ENCODE measurements at regions not wholly inside any gene's neighbourhood (a gene's known extent, or its start where the extent isn't known, plus 50 kb on each side); places are given as distances from the start of the nearest gene placed in this dataset.

DNA sequence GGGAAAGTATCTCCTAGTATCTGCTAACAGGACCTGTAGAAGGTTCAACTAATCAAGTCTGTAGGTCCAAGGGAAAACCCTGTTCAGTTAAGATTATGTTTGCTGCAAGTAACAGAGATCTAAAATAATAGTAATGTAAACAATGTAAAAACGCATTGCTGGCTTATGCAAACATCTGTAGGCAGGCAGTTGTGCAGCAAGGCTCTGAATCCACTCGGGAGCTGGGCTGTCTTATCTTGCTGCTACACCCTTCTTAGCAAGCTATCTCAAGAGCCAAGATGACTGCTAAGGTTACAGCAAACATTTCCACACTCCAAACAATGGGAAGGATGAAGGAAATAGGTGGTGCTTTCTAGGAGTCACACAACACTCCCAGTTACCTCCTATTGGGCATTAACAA is 397.3 kb upstream of the NRSN1 start:
- BruUV-seq (replicated peaks): no TSS peak

More for the DNA sequence above, 397.3 kb upstream of the NRSN1 start:
- Histone ChIP-seq H3K14ac (replicated peaks; ENCODE audit: low read depth, low read length) (no peak overlapping the region), H4K91ac (ENCODE audit: insufficient read depth, low read depth, low read length) (no peak overlapping the region), H3K9me1 (ENCODE audit: insufficient read depth, low read length) (no peaks in the 10 kb centered on the region), H4K20me1 (ENCODE audit: insufficient read depth, low read length) (no peaks in the 10 kb centered on the region), H4K5ac (ENCODE audit: low read depth, low read length) (no peak overlapping the region), H2AK9ac (replicated peaks; ENCODE audit: low read depth, low read length, poor library complexity) (no peak overlapping the region), H3K36me3 (ENCODE audit: control insufficient read depth, insufficient read depth, low read length) (no peaks in the 10 kb centered on the region), H3K27me3 (ENCODE audit: control insufficient read depth, insufficient read depth, low read length) (no peaks in the 10 kb centered on the region), H3K18ac (ENCODE audit: low read depth, low read length) (no peak overlapping the region), H3K9me3 (ENCODE audit: control insufficient read depth, insufficient read depth, low read length) (no peaks in the 10 kb centered on the region), H2BK5ac (ENCODE audit: low read depth, low read length, poor library complexity, severe bottlenecking) (no peak overlapping the region), H2AFZ (replicated peaks; ENCODE audit: low read length, poor library complexity) (no peak overlapping the region), H3K23ac (ENCODE audit: low read depth, low read length) (no peak overlapping the region), H2BK15ac (ENCODE audit: low read depth, low read length) (no peak overlapping the region), H3K4me2 (ENCODE audit: low read depth, low read length) (no peak overlapping the region), H3K4ac (ENCODE audit: low read depth, low read length) (no peak overlapping the region), H2BK120ac (ENCODE audit: low read depth, low read length) (no peak overlapping the region), H3K56ac (ENCODE audit: extremely low read depth, insufficient read depth, low read length) (no peak overlapping the region), H3K4me3 (ENCODE audit: insufficient read depth, low read depth, low read length) (no peak overlapping the region), H3K27ac (ENCODE audit: insufficient read depth, low read length) (no peak overlapping the region), H3K9ac (ENCODE audit: low read depth, low read length) (no peak overlapping the region), H2BK20ac (ENCODE audit: low read depth, low read length) (no peak overlapping the region), H2AK5ac (ENCODE audit: low read depth, low read length) (no peak overlapping the region), H3K4me1 (ENCODE audit: control insufficient read depth, insufficient read depth, low read length) (no peaks in the 10 kb centered on the region), H4K8ac (ENCODE audit: low read depth in 2 of 2, low read length in 2 of 2) (no peak overlapping the region), H3K79me1 (ENCODE audit: low read depth in 1 of 2, low read length in 2 of 2) (no peaks in the 10 kb centered on the region)
- no peak for DNase-seq
- ATAC-seq (ENCODE audit: low read depth): no peak
- intact Hi-C loops (cut with micrococcal nuclease) (no loop called here), dilution Hi-C loops (cut with HindIII; ENCODE audit: low sequenced_read_pairs, unreplicated experiment) (no loop called here), in situ Hi-C loops (cut with MboI; ENCODE audit: low sequenced_read_pairs) (no loop called here)
- ChIA-PET POLR2A (ENCODE audit: unreplicated experiment) (no interaction called here), CTCF (interaction anchor here (0.6 kb wide), 1 partner anchor 412 kb away, joined by 3 read pairs; no protein-coding TSS in a partner anchor)
- TF ChIP-seq SMC3 (IDR thresholded peaks at IDR 0.05; ENCODE audit: low read depth, low read length): no peak
- no peak for TF ChIP-seq FOS (IDR thresholded peaks at IDR 0.05; ENCODE audit: low read depth, low read length)
- TF ChIP-seq MAZ (IDR thresholded peaks at IDR 0.05; ENCODE audit: borderline replicate concordance, low read depth, low read length): no peak
- no peak for TF ChIP-seq MAFK (IDR thresholded peaks at IDR 0.05; ENCODE audit: low read depth, low read length)
- no peak for TF ChIP-seq CEBPB (IDR thresholded peaks at IDR 0.05; ENCODE audit: low read depth, low read length)
- no peak for TF ChIP-seq NFE2L2 (IDR thresholded peaks at IDR 0.05; ENCODE audit: low read depth, low read length)
- TF ChIP-seq RCOR1 (IDR thresholded peaks at IDR 0.05; ENCODE audit: insufficient replicate concordance, low read length): no peak
- WGBS, 2 experiments (ENCODE audit: extremely low coverage in 2 of 2, insufficient read length in 1 of 2): no CpG with 5 or more reads among the region's 2 CpGs
